Suprapubic skin (tissue), 4 donors: ENCODE measurements at regions not wholly inside any gene's neighbourhood (a gene's known extent, or its start where the extent isn't known, plus 50 kb on each side); places are given as distances from the start of the nearest gene placed in this dataset.

Experiments
- DNase-seq, 2 donors: peaks; one replicate each; pipeline ENCODE4 v3.0.0-alpha.2; 2019; ENCODE audit warnings: low spot score in 2 of 2
- H3K27ac ChIP-seq: fragments of 200-600 bp; sonication (generic); one replicate; pipeline ENCODE4 v1.5.1; 2019
- H3K27me3 ChIP-seq: fragments of 200-600 bp; sonication (generic); one replicate; pipeline ENCODE4 v1.5.1; 2019
- H3K36me3 ChIP-seq: fragments of 200-600 bp; sonication (generic); one replicate; pipeline ENCODE4 v1.5.1; 2019
- H3K4me1 ChIP-seq: fragments of 200-600 bp; sonication (generic); one replicate; pipeline ENCODE4 v1.5.1; 2019
- H3K4me3 ChIP-seq: fragments of 200-600 bp; sonication (generic); one replicate; pipeline ENCODE4 v1.5.1; 2019; ENCODE audit warnings: mild to moderate bottlenecking
- H3K9me3 ChIP-seq: fragments of 200-600 bp; sonication (generic); one replicate; pipeline ENCODE4 v1.5.1; 2019
- CTCF ChIP-seq, 2 donors: fragments of 200-600 bp in 1 of 2; fragments of 450-650 bp in 1 of 2; sonication (generic) in 1 of 2; IDR thresholded peaks; one replicate each; pipeline ENCODE4 v1.5.1; 2016 to 2019; ENCODE audit warnings: antibody characterized with exemption in 2 of 2, mild to moderate bottlenecking in 1 of 2, moderate library complexity in 1 of 2
- EP300 ChIP-seq: sonication (generic); formaldehyde crosslinking; IDR thresholded peaks from one replicate; pipeline ENCODE4 v1.6.1; 2017; ENCODE audit warnings: antibody characterized with exemption
- POLR2A ChIP-seq, 2 donors: fragments of 450-650 bp; IDR thresholded peaks; one replicate each; pipeline ENCODE4 v1.6.1; 2017; ENCODE audit warnings: antibody characterized with exemption in 2 of 2, mild to moderate bottlenecking in 2 of 2, moderate library complexity in 2 of 2
- POLR2AphosphoS5 ChIP-seq, 3 donors: sonication (generic); formaldehyde crosslinking; IDR thresholded peaks; one replicate each; pipeline ENCODE4 v1.6.1; 2017; ENCODE audit warnings: antibody characterized with exemption in 3 of 3
- whole genome bisulfite sequencing: methylation state at CpG from one replicate; pipeline ENCODE4 v1.1.5; 2018; 5-methylcytosine and 5-hydroxymethylcytosine counted together

- H3K9me3 ChIP-seq, result no peaks in the 10 kb centered on the region
- no peak for DNase-seq
- H3K27me3 ChIP-seq, result no peaks in the 10 kb centered on the region
- H3K4me1 ChIP-seq, result no peaks in the 10 kb centered on the region
- no peaks in the 10 kb centered on the region for H3K36me3 ChIP-seq
- H3K4me3 ChIP-seq, result no peak overlapping the region
- no peak for TF ChIP-seq POLR2AphosphoS5 (IDR thresholded peaks at IDR 0.05)
- no peak for TF ChIP-seq POLR2A (IDR thresholded peaks at IDR 0.05)
- TF ChIP-seq CTCF (IDR thresholded peaks at IDR 0.05), result no peak
- TF ChIP-seq EP300, result no peak
- H3K27ac ChIP-seq, result no peak overlapping the region
- WGBS, result 80% methylated on average over 2 of the region's 2 CpGs
Measured at GRCh38 chr5:67669916-67670315, 473.3 kb upstream of the CD180 start.

GRCh38 chr5:67660149-67660548, 463.6 kb upstream of the CD180 start:
- DNase-seq, result no peak
- 95% methylated on average over 3 of the region's 3 CpGs for WGBS
- TF ChIP-seq POLR2A (IDR thresholded peaks at IDR 0.05) (no peak), POLR2AphosphoS5 (IDR thresholded peaks at IDR 0.05) (no peak), CTCF (IDR thresholded peaks at IDR 0.05) (no peak), EP300 (no peak)
- no peak overlapping the region for H3K27ac ChIP-seq
- H3K9me3 ChIP-seq, result no peaks in the 10 kb centered on the region
- no peaks in the 10 kb centered on the region for H3K4me1 ChIP-seq
- H3K36me3 ChIP-seq, result no peaks in the 10 kb centered on the region
- no peaks in the 10 kb centered on the region for H3K27me3 ChIP-seq
- H3K4me3 ChIP-seq, result no peak overlapping the region

- 78% methylated on average over 6 of the region's 6 CpGs for WGBS
- Histone ChIP-seq H3K4me3 (no peak overlapping the region), H3K36me3 (no peaks in the 10 kb centered on the region), H3K4me1 (no peaks in the 10 kb centered on the region), H3K27ac (no peak overlapping the region), H3K27me3 (no peaks in the 10 kb centered on the region), H3K9me3 (no peaks in the 10 kb centered on the region)
- no peak for DNase-seq
- TF ChIP-seq EP300 (no peak), POLR2A (IDR thresholded peaks at IDR 0.05) (no peak), CTCF (IDR thresholded peaks at IDR 0.05) (no peak), POLR2AphosphoS5 (IDR thresholded peaks at IDR 0.05) (no peak)
Measured at GRCh38 chr5:67659288-67659687, 462.7 kb upstream of the CD180 start.

GRCh38 chr5:67657055-67657454, 460.5 kb upstream of the CD180 start:
- no peaks in the 10 kb centered on the region for H3K27me3 ChIP-seq
- H3K4me3 ChIP-seq, result no peak overlapping the region
- H3K27ac ChIP-seq, result no peak overlapping the region
- DNase-seq, result no peak
- WGBS, result 51% methylated on average over 5 of the region's 5 CpGs
- no peaks in the 10 kb centered on the region for H3K9me3 ChIP-seq
- no peaks in the 10 kb centered on the region for H3K4me1 ChIP-seq
- H3K36me3 ChIP-seq, result no peaks in the 10 kb centered on the region
- no peak for TF ChIP-seq POLR2AphosphoS5 (IDR thresholded peaks at IDR 0.05)

GRCh38 chr5:67652201-67652600, 455.6 kb upstream of the CD180 start:
- no peak overlapping the region for H3K27ac ChIP-seq
- no peak for TF ChIP-seq POLR2A (IDR thresholded peaks at IDR 0.05)
- TF ChIP-seq EP300, result no peak
- no peak for TF ChIP-seq POLR2AphosphoS5 (IDR thresholded peaks at IDR 0.05)
- no peak for TF ChIP-seq CTCF (IDR thresholded peaks at IDR 0.05)
- no peak overlapping the region for H3K4me3 ChIP-seq
- WGBS, result 57% methylated on average over 1 of the region's 1 CpG
- peaks cover 21% of the 10 kb centered on the region for H3K4me1 ChIP-seq
- H3K36me3 ChIP-seq, result no peaks in the 10 kb centered on the region
- no peaks in the 10 kb centered on the region for H3K27me3 ChIP-seq
- H3K9me3 ChIP-seq, result no peaks in the 10 kb centered on the region
- no peak for DNase-seq

- Histone ChIP-seq H3K9me3 (no peaks in the 10 kb centered on the region), H3K4me1 (peaks cover 30% of the 10 kb centered on the region), H3K36me3 (no peaks in the 10 kb centered on the region), H3K27ac (no peak overlapping the region), H3K27me3 (no peaks in the 10 kb centered on the region), H3K4me3 (no peak overlapping the region)
- DNase-seq, result no peak
- 74% methylated on average over 1 of the region's 1 CpG for WGBS
- no peak for TF ChIP-seq POLR2AphosphoS5 (IDR thresholded peaks at IDR 0.05)
- no peak for TF ChIP-seq POLR2A (IDR thresholded peaks at IDR 0.05)
Measured at GRCh38 chr5:67651180-67651579, 454.6 kb upstream of the CD180 start.
